Astrocyte (in vitro differentiated cells and primary cell): ENCODE measurements at regions not wholly inside any gene's neighbourhood (a gene's known extent, or its start where the extent isn't known, plus 50 kb on each side); places are given as distances from the start of the nearest gene placed in this dataset.

Experiments used
- DNase-seq: peaks from one replicate; pipeline ENCODE4 v3.0.0-alpha.2; 2010; ENCODE audit warnings: low read depth
- FAIRE-seq: peaks from 2 replicates; lab custom pipeline; 2011; peaks lifted over from hg19 to GRCh38; lab: Jason Lieb, UNC
- H2AFZ ChIP-seq: 2 replicates; pipeline ENCODE4 v1.6.0; 2012; ENCODE audit warnings: low read depth, low read length, inconsistent platforms
- H3K27ac ChIP-seq: 2 replicates; pipeline ENCODE4 v1.5.1; 2011; ENCODE audit warnings: low read depth, low read length, inconsistent platforms
- H3K27me3 ChIP-seq: 2 replicates; pipeline ENCODE4 v1.6.0; 2011; ENCODE audit warnings: low read length, inconsistent platforms; ENCODE audit not compliant: insufficient read depth
- H3K36me3 ChIP-seq: 2 replicates; pipeline ENCODE4 v1.5.1; 2011; ENCODE audit warnings: low read length, inconsistent platforms; ENCODE audit not compliant: insufficient read depth
- H3K4me1 ChIP-seq: 2 replicates; pipeline ENCODE4 v1.5.1; 2011; ENCODE audit warnings: low read length, inconsistent platforms; ENCODE audit not compliant: insufficient read depth
- H3K4me2 ChIP-seq: 2 replicates; pipeline ENCODE4 v1.6.0; 2012; ENCODE audit warnings: low read length, inconsistent platforms
- H3K4me3 ChIP-seq: 2 replicates; pipeline ENCODE4 v1.5.1; 2011; ENCODE audit warnings: low read depth, mild to moderate bottlenecking, low read length, inconsistent platforms; ENCODE audit not compliant: insufficient read depth
- H3K79me2 ChIP-seq: 2 replicates; pipeline ENCODE4 v1.6.0; 2012; ENCODE audit warnings: mild to moderate bottlenecking, low read length, inconsistent platforms; ENCODE audit not compliant: insufficient read depth
- H3K9ac ChIP-seq: 2 replicates; pipeline ENCODE4 v1.6.0; 2012; ENCODE audit warnings: mild to moderate bottlenecking, low read length, inconsistent platforms
- H3K9me3 ChIP-seq: 2 replicates; pipeline ENCODE4 v1.5.1; 2012; ENCODE audit warnings: low read depth, mild to moderate bottlenecking, low read length, inconsistent platforms; ENCODE audit not compliant: insufficient read depth
- H4K20me1 ChIP-seq: 2 replicates; pipeline ENCODE4 v1.6.0; 2012; ENCODE audit warnings: low read length, inconsistent platforms; ENCODE audit not compliant: insufficient read depth
- H3K27ac Mint-ChIP-seq: one replicate; pipeline ENCODE4 v1.8.0; 2021; ENCODE audit warnings: mild to moderate bottlenecking, mixed read lengths; ENCODE audit not compliant: unreplicated experiment
- H3K27me3 Mint-ChIP-seq: one replicate; pipeline ENCODE4 v1.8.0; 2021; ENCODE audit warnings: low read depth, mixed read lengths; ENCODE audit not compliant: unreplicated experiment
- H3K36me3 Mint-ChIP-seq: one replicate; pipeline ENCODE4 v1.8.0; 2021; ENCODE audit warnings: low read depth, mixed read lengths; ENCODE audit not compliant: unreplicated experiment
- H3K4me1 Mint-ChIP-seq: one replicate; pipeline ENCODE4 v1.8.0; 2021; ENCODE audit warnings: low read depth, mixed read lengths; ENCODE audit not compliant: unreplicated experiment
- H3K4me3 Mint-ChIP-seq: one replicate; pipeline ENCODE4 v1.8.0; 2021; ENCODE audit warnings: mild to moderate bottlenecking, moderate library complexity, mixed read lengths; ENCODE audit not compliant: unreplicated experiment
- H3K9me3 Mint-ChIP-seq: one replicate; pipeline ENCODE4 v1.8.0; 2021; ENCODE audit warnings: mild to moderate bottlenecking, mixed read lengths; ENCODE audit not compliant: unreplicated experiment
- EZH2 ChIP-seq: IDR thresholded peaks from 2 replicates; pipeline ENCODE4 v1.6.1; 2012; ENCODE audit warnings: mild to moderate bottlenecking, low read length, inconsistent platforms; ENCODE audit not compliant: insufficient read depth
- TF ChIP-seq, protein P1 (sequence below): IDR thresholded peaks from 2 replicates; pipeline ENCODE4 v1.5.1; 2011; ENCODE audit warnings: low read depth, mild to moderate bottlenecking, inconsistent platforms, low read length, moderate library complexity; ENCODE audit not compliant: insufficient read depth

DNA sequence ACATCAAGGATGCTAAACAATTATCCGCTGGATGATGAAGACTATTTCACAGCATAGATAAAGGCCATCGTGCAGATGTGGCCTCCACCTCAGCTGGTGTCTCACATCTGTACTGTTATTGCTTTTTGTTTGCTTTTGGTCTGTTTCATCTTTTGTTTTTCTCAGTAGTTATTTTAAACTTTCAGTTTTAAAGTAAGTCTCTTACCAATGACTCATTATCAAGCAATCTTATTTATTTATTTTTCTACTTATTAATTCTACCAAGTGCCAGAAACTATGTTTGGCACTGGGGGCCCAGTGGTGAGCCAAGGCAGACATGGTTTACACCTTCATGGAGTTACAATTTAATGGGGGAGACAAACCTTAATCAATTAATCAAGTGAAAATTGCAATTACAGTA, 250.9 kb upstream of the TMEM72 start:
- Histone ChIP-seq H2AFZ (no peak overlapping the region), H3K36me3 (no peaks in the 10 kb centered on the region), H3K27me3 (no peaks in the 10 kb centered on the region), H4K20me1 (no peaks in the 10 kb centered on the region), H3K4me2 (no peak overlapping the region), H3K79me2 (no peaks in the 10 kb centered on the region), H3K27ac (no peak overlapping the region), H3K9me3 (no peaks in the 10 kb centered on the region), H3K9ac (no peak overlapping the region), H3K4me3 (no peak overlapping the region), H3K4me1 (peaks cover 3% of the 10 kb centered on the region)
- no peak overlapping the region for H3K27ac Mint-ChIP-seq
- H3K36me3 Mint-ChIP-seq = no peaks in the 10 kb centered on the region
- FAIRE-seq = no peak
- no peaks in the 10 kb centered on the region for H3K4me1 Mint-ChIP-seq
- TF ChIP-seq, protein P1, sequence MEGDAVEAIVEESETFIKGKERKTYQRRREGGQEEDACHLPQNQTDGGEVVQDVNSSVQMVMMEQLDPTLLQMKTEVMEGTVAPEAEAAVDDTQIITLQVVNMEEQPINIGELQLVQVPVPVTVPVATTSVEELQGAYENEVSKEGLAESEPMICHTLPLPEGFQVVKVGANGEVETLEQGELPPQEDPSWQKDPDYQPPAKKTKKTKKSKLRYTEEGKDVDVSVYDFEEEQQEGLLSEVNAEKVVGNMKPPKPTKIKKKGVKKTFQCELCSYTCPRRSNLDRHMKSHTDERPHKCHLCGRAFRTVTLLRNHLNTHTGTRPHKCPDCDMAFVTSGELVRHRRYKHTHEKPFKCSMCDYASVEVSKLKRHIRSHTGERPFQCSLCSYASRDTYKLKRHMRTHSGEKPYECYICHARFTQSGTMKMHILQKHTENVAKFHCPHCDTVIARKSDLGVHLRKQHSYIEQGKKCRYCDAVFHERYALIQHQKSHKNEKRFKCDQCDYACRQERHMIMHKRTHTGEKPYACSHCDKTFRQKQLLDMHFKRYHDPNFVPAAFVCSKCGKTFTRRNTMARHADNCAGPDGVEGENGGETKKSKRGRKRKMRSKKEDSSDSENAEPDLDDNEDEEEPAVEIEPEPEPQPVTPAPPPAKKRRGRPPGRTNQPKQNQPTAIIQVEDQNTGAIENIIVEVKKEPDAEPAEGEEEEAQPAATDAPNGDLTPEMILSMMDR = no peak
- TF ChIP-seq EZH2 = no peak
- no peaks in the 10 kb centered on the region for H3K9me3 Mint-ChIP-seq
- H3K4me3 Mint-ChIP-seq = no peak overlapping the region
- H3K27me3 Mint-ChIP-seq = no peaks in the 10 kb centered on the region
- no peak for DNase-seq

DNA sequence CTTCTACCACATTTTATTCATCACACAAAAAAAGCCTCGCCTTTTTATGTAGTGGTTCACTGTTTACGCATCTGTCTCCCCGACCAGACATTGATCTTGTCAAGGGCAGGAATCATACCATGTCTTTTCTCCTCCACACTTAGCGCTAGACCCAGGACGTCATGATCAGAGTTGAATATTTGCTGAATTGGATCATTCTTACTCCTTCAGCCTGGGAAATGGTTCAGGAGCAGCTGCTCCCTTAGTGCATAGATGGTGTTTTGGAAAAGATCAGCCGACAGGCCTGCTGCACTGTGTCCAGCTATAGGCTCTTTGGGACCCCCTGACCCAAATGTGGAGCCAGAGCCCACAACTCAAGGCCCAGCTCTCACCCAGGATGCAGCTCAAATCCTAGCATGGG, 249.1 kb upstream of the TMEM72 start:
- no peak overlapping the region for H3K27ac Mint-ChIP-seq
- H3K4me1 Mint-ChIP-seq = no peaks in the 10 kb centered on the region
- DNase-seq (peak; percentile 77), FAIRE-seq (no peak)
- Histone ChIP-seq H3K79me2 (no peaks in the 10 kb centered on the region), H3K36me3 (no peaks in the 10 kb centered on the region), H3K27ac (no peak overlapping the region), H3K9ac (no peak overlapping the region), H3K4me2 (no peak overlapping the region), H3K27me3 (no peaks in the 10 kb centered on the region), H4K20me1 (no peaks in the 10 kb centered on the region), H3K4me1 (peaks cover 3% of the 10 kb centered on the region), H3K4me3 (no peak overlapping the region), H3K9me3 (peaks cover 5% of the 10 kb centered on the region), H2AFZ (peak overlapping the region; percentile 43)
- H3K9me3 Mint-ChIP-seq = peaks cover 3% of the 10 kb centered on the region
- no peak overlapping the region for H3K4me3 Mint-ChIP-seq
- no peaks in the 10 kb centered on the region for H3K36me3 Mint-ChIP-seq
- no peak for TF ChIP-seq EZH2
- TF ChIP-seq, protein P1 = no peak
- peaks cover 4% of the 10 kb centered on the region for H3K27me3 Mint-ChIP-seq

DNA sequence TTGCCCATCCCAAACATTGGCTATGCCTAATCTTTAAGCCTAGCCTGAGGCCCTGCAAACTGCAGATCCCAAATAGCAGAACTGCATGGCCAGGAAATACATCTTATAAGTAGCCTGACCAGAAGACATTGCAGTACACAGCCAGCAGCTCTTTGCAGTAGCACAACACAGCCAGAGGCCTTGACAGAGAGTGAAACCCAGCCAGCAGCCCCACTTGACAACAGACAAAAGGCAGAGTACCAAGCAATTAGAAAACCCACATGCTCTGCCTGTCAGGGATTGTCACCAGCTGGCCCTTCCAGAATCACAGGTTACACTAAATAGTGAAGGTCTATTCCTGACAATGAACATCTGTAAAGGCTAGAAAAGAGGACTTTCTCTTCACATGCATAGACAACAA, 242.8 kb upstream of the TMEM72 start:
- no peaks in the 10 kb centered on the region for H3K79me2 ChIP-seq
- TF ChIP-seq EZH2 = no peak
- TF ChIP-seq, protein P1 = no peak
- no peak for DNase-seq
- no peaks in the 10 kb centered on the region for H3K36me3 ChIP-seq
- no peak overlapping the region for H2AFZ ChIP-seq
- Mint-ChIP-seq H3K36me3 (no peaks in the 10 kb centered on the region), H3K9me3 (peaks cover 3% of the 10 kb centered on the region), H3K4me3 (no peak overlapping the region), H3K27ac (no peak overlapping the region), H3K4me1 (no peaks in the 10 kb centered on the region), H3K27me3 (peaks cover 4% of the 10 kb centered on the region)
- peaks cover 9% of the 10 kb centered on the region for H3K9me3 ChIP-seq
- H3K9ac ChIP-seq = no peak overlapping the region
- no peak overlapping the region for H3K4me3 ChIP-seq
- no peak for FAIRE-seq
- H4K20me1 ChIP-seq = no peaks in the 10 kb centered on the region
- no peak overlapping the region for H3K4me2 ChIP-seq
- no peaks in the 10 kb centered on the region for H3K4me1 ChIP-seq
- H3K27me3 ChIP-seq = no peaks in the 10 kb centered on the region
- H3K27ac ChIP-seq = no peak overlapping the region
